ENCODE measurements at regions not wholly inside any gene's neighbourhood (a gene's known extent, or its start where the extent isn't known, plus 50 kb on each side); places are given as distances from the start of the nearest gene placed in this dataset.

DNA sequence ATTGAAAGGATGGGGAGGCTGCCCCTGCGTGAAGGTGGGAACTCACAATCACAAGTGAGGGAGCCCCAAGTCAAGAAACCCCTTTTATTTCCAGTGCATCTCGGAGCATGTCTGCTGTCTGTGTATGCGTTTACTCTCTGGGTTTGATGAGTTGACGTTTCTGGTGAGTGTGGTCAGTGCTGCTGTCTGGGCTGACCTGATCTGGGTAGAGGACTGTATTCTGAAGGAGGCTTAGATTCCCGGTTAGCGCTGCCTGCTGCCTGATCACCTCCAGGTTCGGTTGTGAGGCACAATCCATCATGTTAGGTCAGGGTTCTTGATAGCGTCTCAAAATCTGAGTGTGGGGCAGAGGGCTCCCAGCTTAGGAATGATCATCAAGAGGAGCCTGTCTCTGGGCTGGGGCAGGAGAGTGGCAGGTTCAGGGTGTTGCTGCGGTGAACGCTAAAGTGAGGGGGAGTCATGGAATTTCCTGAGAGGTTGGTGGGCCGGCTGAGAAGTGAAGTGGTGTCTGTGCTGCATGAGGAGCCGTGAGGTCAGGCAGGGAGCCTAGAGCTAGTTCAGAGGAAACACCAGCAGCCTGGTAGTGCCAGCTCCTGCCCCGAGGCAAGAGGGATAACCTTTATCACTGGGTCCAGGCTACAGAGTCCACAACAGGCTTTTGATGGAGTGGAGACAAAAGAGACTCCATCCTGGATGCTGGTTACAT is 225.3 kb upstream of the CST7 start (continued):
- no peak for TF ChIP-seq ZBTB49 (tag by site-specific recombination; IDR thresholded peaks at IDR 0.05; ENCODE audit: low read depth)
- TF ChIP-seq ZNF146 (tag by site-specific recombination; IDR thresholded peaks at IDR 0.05), result no peak
- no peak for TF ChIP-seq ZNF600 (tag by site-specific recombination; IDR thresholded peaks at IDR 0.05)
- TF ChIP-seq, protein P1, sequence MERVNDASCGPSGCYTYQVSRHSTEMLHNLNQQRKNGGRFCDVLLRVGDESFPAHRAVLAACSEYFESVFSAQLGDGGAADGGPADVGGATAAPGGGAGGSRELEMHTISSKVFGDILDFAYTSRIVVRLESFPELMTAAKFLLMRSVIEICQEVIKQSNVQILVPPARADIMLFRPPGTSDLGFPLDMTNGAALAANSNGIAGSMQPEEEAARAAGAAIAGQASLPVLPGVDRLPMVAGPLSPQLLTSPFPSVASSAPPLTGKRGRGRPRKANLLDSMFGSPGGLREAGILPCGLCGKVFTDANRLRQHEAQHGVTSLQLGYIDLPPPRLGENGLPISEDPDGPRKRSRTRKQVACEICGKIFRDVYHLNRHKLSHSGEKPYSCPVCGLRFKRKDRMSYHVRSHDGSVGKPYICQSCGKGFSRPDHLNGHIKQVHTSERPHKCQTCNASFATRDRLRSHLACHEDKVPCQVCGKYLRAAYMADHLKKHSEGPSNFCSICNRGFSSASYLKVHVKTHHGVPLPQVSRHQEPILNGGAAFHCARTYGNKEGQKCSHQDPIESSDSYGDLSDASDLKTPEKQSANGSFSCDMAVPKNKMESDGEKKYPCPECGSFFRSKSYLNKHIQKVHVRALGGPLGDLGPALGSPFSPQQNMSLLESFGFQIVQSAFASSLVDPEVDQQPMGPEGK (tag by site-specific recombination; IDR thresholded peaks at IDR 0.05), result no peak

DNA sequence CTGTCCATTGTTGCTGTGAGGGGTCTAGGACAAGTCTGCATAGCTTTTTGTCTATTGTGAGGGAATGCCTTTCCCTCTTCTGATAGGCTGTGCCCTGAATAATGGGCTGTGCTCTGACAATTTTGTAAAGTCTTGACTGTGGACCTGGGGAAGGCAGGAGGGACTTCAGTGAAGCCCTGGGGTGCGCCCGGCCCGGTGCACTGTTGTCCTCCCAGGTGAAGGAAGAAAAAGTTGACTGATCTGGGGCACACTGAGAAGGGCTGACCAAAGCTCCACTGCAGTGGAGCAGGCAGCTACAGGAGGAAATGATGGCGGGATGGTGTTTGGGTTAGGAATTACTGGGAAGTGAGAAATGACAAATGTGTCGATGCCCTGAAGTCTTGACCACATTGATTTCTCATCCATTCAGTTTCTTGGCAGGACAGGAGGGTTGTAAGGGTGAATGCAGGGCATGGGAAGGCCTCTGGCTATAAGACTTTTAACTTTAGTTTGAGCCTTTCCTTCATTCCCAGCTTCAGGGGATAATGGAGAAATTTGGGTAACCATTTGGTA is 224.0 kb upstream of the CST7 start:
- Histone ChIP-seq H3K4me3 (ENCODE audit: low read depth, low read length) (no peak overlapping the region), H3K36me3 (ENCODE audit: control insufficient read depth in 2 of 2, insufficient read depth in 1 of 2, low read length in 2 of 2) (no peaks in the 10 kb centered on the region), H3K27ac (ENCODE audit: extremely low read depth, low read depth, low read length) (no peak overlapping the region), H3K9me3 (ENCODE audit: control insufficient read depth, insufficient read depth, low read depth, low read length) (no peaks in the 10 kb centered on the region), H3K4me1 (ENCODE audit: control insufficient read depth, insufficient read depth, low read length) (no peaks in the 10 kb centered on the region)
- ChIA-PET CTCF (interaction anchor here (0.6 to 1.0 kb wide), 2 partner anchors 12 to 262 kb away, joined by 3 read pairs; no protein-coding TSS in a partner anchor), POLR2A (no interaction called here)
- TF ChIP-seq ZBTB1 (tag by site-specific recombination; IDR thresholded peaks at IDR 0.05), result no peak
- TF ChIP-seq ZFP3 (tag by site-specific recombination; IDR thresholded peaks at IDR 0.05; ENCODE audit: low read depth), result no peak
- TF ChIP-seq, protein P2, sequence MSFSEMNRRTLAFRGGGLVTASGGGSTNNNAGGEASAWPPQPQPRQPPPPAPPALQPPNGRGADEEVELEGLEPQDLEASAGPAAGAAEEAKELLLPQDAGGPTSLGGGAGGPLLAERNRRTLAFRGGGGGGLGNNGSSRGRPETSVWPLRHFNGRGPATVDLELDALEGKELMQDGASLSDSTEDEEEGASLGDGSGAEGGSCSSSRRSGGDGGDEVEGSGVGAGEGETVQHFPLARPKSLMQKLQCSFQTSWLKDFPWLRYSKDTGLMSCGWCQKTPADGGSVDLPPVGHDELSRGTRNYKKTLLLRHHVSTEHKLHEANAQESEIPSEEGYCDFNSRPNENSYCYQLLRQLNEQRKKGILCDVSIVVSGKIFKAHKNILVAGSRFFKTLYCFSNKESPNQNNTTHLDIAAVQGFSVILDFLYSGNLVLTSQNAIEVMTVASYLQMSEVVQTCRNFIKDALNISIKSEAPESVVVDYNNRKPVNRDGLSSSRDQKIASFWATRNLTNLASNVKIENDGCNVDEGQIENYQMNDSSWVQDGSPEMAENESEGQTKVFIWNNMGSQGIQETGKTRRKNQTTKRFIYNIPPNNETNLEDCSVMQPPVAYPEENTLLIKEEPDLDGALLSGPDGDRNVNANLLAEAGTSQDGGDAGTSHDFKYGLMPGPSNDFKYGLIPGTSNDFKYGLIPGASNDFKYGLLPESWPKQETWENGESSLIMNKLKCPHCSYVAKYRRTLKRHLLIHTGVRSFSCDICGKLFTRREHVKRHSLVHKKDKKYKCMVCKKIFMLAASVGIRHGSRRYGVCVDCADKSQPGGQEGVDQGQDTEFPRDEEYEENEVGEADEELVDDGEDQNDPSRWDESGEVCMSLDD (tag by site-specific recombination; IDR thresholded peaks at IDR 0.05), result no peak
- TF ChIP-seq ZNF274 (IDR thresholded peaks at IDR 0.05; ENCODE audit: low read length), result no peak
- no peak for TF ChIP-seq ZNF274 (tag by site-specific recombination; IDR thresholded peaks at IDR 0.05; ENCODE audit: borderline replicate concordance)
- TF ChIP-seq ZNF114 (tag by site-specific recombination; IDR thresholded peaks at IDR 0.05), result no peak
- TF ChIP-seq ZNF18 (tag by site-specific recombination; IDR thresholded peaks at IDR 0.05), result no peak
- TF ChIP-seq CTCF (tag by site-specific recombination; IDR thresholded peaks at IDR 0.05), result no peak
